CD14-positive monocyte (primary cell): ENCODE measurements at regions not wholly inside any gene's neighbourhood (a gene's known extent, or its start where the extent isn't known, plus 50 kb on each side); places are given as distances from the start of the nearest gene placed in this dataset.

Source experiments
- DNase-seq, 3 donors: peaks; one replicate each; pipeline ENCODE4 v3.0.0-alpha.2; 2011 to 2022
- H2AFZ ChIP-seq: 2 replicates; pipeline ENCODE4 v1.6.0; 2012; ENCODE audit warnings: mild to moderate bottlenecking, low read depth, low read length, inconsistent platforms; ENCODE audit not compliant: insufficient read depth, poor library complexity, severe bottlenecking
- H3K27ac ChIP-seq, 2 donors: 1 replicate in 1 of 2; 2 replicates in 1 of 2; pipeline ENCODE4 v1.5.1; 2012 to 2013; ENCODE audit warnings: low read length in 2 of 2, control low read depth in 1 of 2, inconsistent platforms in 1 of 2, low read depth in 1 of 2, mild to moderate bottlenecking in 1 of 2
- H3K27me3 ChIP-seq, 2 donors: one replicate each; pipeline versions ENCODE4 v1.6.0 to v1.6.1; 2011 to 2013; ENCODE audit warnings: low read length in 2 of 2; ENCODE audit not compliant: control insufficient read depth in 2 of 2, insufficient read depth in 2 of 2
- H3K36me3 ChIP-seq, 2 donors: replicated peaks in 1 of 2; 1 replicate in 1 of 2; 2 replicates in 1 of 2; pipeline versions ENCODE4 v1.5.1 to v1.6.1; 2012 to 2013; ENCODE audit warnings: low read length in 2 of 2, control low read depth in 1 of 2, inconsistent platforms in 1 of 2, mild to moderate bottlenecking in 1 of 2; ENCODE audit not compliant: insufficient read depth in 2 of 2, control insufficient read depth in 1 of 2
- H3K4me1 ChIP-seq, 2 donors: 1 replicate in 1 of 2; 2 replicates in 1 of 2; pipeline versions ENCODE4 v1.5.1 to v1.6.1; 2012 to 2013; ENCODE audit warnings: low read length in 2 of 2, control low read depth in 1 of 2, inconsistent platforms in 1 of 2, mild to moderate bottlenecking in 1 of 2, moderate library complexity in 1 of 2; ENCODE audit not compliant: insufficient read depth in 2 of 2, control insufficient read depth in 1 of 2
- H3K4me2 ChIP-seq: replicated peaks from 2 replicates; pipeline ENCODE3; 2012; ENCODE audit warnings: low read length, moderate library complexity, mild to moderate bottlenecking; ENCODE audit not compliant: poor library complexity, severe bottlenecking; ENCODE audit errors: extremely low read depth
- H3K4me3 ChIP-seq, 3 experiments: fragments of 200-600 bp in 1 of 3; sonication (generic) in 1 of 3; replicated peaks in 1 of 3; 1 replicate in 2 of 3; 2 replicates in 1 of 3; pipeline ENCODE4 v1.5.1; 2011 to 2013; ENCODE audit warnings: low read length in 3 of 3, mild to moderate bottlenecking in 3 of 3, control low read depth in 2 of 3, low read depth in 2 of 3, inconsistent platforms in 1 of 3, moderate library complexity in 1 of 3
- H3K79me2 ChIP-seq: 2 replicates; pipeline ENCODE4 v1.6.0; 2012; ENCODE audit warnings: mild to moderate bottlenecking, control low read depth, inconsistent platforms, low read length, moderate library complexity; ENCODE audit not compliant: insufficient read depth
- H3K9ac ChIP-seq: 2 replicates; pipeline ENCODE4 v1.6.0; 2017; ENCODE audit warnings: low read length, mild to moderate bottlenecking; ENCODE audit not compliant: insufficient read depth, poor library complexity, severe bottlenecking
- H3K9me3 ChIP-seq, 2 donors: replicated peaks in 1 of 2; 1 replicate in 1 of 2; 2 replicates in 1 of 2; pipeline versions ENCODE4 v1.5.1 to v1.6.1; 2012 to 2013; ENCODE audit warnings: low read length in 2 of 2, control low read depth in 1 of 2; ENCODE audit not compliant: control insufficient read depth in 1 of 2, insufficient read depth in 1 of 2
- H4K20me1 ChIP-seq: 2 replicates; pipeline ENCODE4 v1.6.0; 2012; ENCODE audit warnings: mild to moderate bottlenecking, low read length, control low read depth, moderate library complexity; ENCODE audit not compliant: insufficient read depth
- H3K27ac Mint-ChIP-seq, 7 donors: one replicate each; pipeline ENCODE4 v1.8.0; 2020; ENCODE audit warnings: mild to moderate bottlenecking in 7 of 7, mixed read lengths in 7 of 7, moderate library complexity in 6 of 7, inconsistent platforms in 2 of 7
- H3K27me3 Mint-ChIP-seq, 3 donors: one replicate each; pipeline ENCODE4 v1.8.0; 2021 to 2022; ENCODE audit warnings: low read depth in 3 of 3, mild to moderate bottlenecking in 3 of 3, mixed read lengths in 3 of 3, moderate library complexity in 3 of 3, inconsistent platforms in 1 of 3
- H3K36me3 Mint-ChIP-seq, 2 donors: one replicate each; pipeline ENCODE4 v1.8.0; 2020; ENCODE audit warnings: mixed read lengths in 2 of 2, inconsistent platforms in 1 of 2, mild to moderate bottlenecking in 1 of 2
- H3K4me1 Mint-ChIP-seq: one replicate; pipeline ENCODE4 v1.8.0; 2020; ENCODE audit warnings: mild to moderate bottlenecking, mixed read lengths
- H3K4me3 Mint-ChIP-seq, 2 donors: one replicate each; pipeline ENCODE4 v1.8.0; 2020; ENCODE audit warnings: mild to moderate bottlenecking in 2 of 2, mixed read lengths in 2 of 2, moderate library complexity in 1 of 2
- H3K9me3 Mint-ChIP-seq, 7 donors: one replicate each; pipeline ENCODE4 v1.8.0; 2020 to 2022; ENCODE audit warnings: mixed read lengths in 7 of 7, mild to moderate bottlenecking in 6 of 7, moderate library complexity in 6 of 7, inconsistent platforms in 2 of 7
- WGBS: methylation state at CpG from one replicate; pipeline ENCODE4 v1.1.5; 2013; ENCODE audit warnings: missing lambda C conversion rate; ENCODE audit not compliant: insufficient coverage; 5-methylcytosine and 5-hydroxymethylcytosine counted together
- intact Hi-C, 2 donors: fragments of 100-400 bp; cut with micrococcal nuclease; formaldehyde crosslinking; loops; one replicate each; pipeline versions ENCODE4 v1.15.0 to v1.15.1; 2023
- TF ChIP-seq, protein P1 (sequence below): fragments of 200-600 bp; IDR thresholded peaks from one replicate; pipeline ENCODE4 v1.8.0; 2022; ENCODE audit warnings: antibody characterized with exemption, mild to moderate bottlenecking

DNA sequence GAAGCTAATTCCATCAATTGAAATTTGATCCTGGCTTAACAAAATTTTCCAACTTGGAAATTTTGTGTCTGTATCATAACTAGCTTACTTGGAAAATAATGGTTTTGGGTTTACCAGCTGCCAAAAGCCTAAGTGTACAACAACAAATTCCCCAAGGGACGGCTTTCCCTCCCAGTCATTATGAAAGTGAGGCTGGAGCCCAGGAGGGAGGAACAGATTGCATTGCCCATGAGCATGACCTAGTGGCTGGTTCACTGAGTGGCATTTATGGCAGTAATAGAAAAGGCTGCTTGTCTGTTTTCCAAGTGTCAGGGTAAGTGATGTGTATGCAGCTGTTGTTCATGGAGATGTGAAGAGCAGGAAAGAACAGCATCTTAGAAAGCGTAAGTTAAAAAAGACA lies 70.8 kb upstream of the HHIP start:
- H3K4me2 ChIP-seq, result no peak overlapping the region
- no CpG with 5 or more reads among the region's 2 CpGs for WGBS
- Mint-ChIP-seq H3K27ac (no peak overlapping the region), H3K4me1 (no peaks in the 10 kb centered on the region), H3K36me3 (no peaks in the 10 kb centered on the region), H3K27me3 (peaks cover 0 to 2% (median under 1%) of the 10 kb centered on the region in 3 donors), H3K4me3 (no peak overlapping the region), H3K9me3 (peaks cover 0 to 3% (median 0%) of the 10 kb centered on the region in 7 donors)
- no peak overlapping the region for H3K9ac ChIP-seq
- no peaks in the 10 kb centered on the region for H3K79me2 ChIP-seq
- no peak overlapping the region for H3K27ac ChIP-seq
- H3K4me3 ChIP-seq, result no peak overlapping the region
- DNase-seq, result no peak
- H3K36me3 ChIP-seq, result no peaks in the 10 kb centered on the region
- TF ChIP-seq, protein P1, sequence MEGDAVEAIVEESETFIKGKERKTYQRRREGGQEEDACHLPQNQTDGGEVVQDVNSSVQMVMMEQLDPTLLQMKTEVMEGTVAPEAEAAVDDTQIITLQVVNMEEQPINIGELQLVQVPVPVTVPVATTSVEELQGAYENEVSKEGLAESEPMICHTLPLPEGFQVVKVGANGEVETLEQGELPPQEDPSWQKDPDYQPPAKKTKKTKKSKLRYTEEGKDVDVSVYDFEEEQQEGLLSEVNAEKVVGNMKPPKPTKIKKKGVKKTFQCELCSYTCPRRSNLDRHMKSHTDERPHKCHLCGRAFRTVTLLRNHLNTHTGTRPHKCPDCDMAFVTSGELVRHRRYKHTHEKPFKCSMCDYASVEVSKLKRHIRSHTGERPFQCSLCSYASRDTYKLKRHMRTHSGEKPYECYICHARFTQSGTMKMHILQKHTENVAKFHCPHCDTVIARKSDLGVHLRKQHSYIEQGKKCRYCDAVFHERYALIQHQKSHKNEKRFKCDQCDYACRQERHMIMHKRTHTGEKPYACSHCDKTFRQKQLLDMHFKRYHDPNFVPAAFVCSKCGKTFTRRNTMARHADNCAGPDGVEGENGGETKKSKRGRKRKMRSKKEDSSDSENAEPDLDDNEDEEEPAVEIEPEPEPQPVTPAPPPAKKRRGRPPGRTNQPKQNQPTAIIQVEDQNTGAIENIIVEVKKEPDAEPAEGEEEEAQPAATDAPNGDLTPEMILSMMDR, result no peak
- intact Hi-C loops, result no loop called here
- no peaks in the 10 kb centered on the region for H3K27me3 ChIP-seq
- no peaks in the 10 kb centered on the region for H4K20me1 ChIP-seq
- H2AFZ ChIP-seq, result no peak overlapping the region
- no peaks in the 10 kb centered on the region for H3K9me3 ChIP-seq
- H3K4me1 ChIP-seq, result no peaks in the 10 kb centered on the region

DNA sequence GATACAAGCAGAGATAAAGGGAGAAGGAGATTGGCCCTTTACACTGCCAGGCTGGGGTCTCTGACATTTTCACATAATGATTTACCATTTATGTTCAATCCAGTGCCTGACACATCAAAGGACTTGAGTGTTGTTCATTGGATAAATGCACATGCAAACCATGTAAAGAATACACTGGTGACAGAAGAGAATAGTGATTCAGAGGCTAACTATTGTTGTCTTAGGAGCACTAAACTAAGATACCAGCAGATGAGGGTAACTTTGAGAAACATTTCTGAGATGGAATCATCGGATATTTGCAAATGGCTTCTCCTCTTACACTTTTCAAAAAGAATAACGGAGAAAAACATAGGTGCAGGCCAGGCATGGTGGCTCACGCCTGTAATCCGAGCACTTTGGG lies 67.3 kb upstream of the HHIP start:
- Mint-ChIP-seq H3K27me3 (no peaks in the 10 kb centered on the region), H3K9me3 (peaks cover 0 to 9% (median 3%) of the 10 kb centered on the region in 7 donors), H3K36me3 (no peaks in the 10 kb centered on the region), H3K27ac (no peak overlapping the region), H3K4me3 (no peak overlapping the region), H3K4me1 (no peaks in the 10 kb centered on the region)
- H3K4me1 ChIP-seq, result no peaks in the 10 kb centered on the region
- TF ChIP-seq, protein P1, result no peak
- no CpG with 5 or more reads among the region's 4 CpGs for WGBS
- H3K36me3 ChIP-seq, result no peaks in the 10 kb centered on the region
- H3K27me3 ChIP-seq, result no peaks in the 10 kb centered on the region
- H3K9ac ChIP-seq, result no peak overlapping the region
- H4K20me1 ChIP-seq, result no peaks in the 10 kb centered on the region
- H3K79me2 ChIP-seq, result no peaks in the 10 kb centered on the region
- no peak overlapping the region for H3K27ac ChIP-seq
- no peak overlapping the region for H3K4me3 ChIP-seq
- H2AFZ ChIP-seq, result no peak overlapping the region
- no peak overlapping the region for H3K4me2 ChIP-seq
- no peak for DNase-seq
- intact Hi-C loops, result no loop called here
- H3K9me3 ChIP-seq, result no peaks in the 10 kb centered on the region
